RWPE2 (cell line): ENCODE measurements at regions not wholly inside any gene's neighbourhood (a gene's known extent, or its start where the extent isn't known, plus 50 kb on each side); places are given as distances from the start of the nearest gene placed in this dataset.

Experiments used
- ATAC-seq: fragments of 200-7000 bp; cut with Tn5 transposase; 3 replicates; pipeline ENCODE4 v1.9.1; 2021; ENCODE audit warnings: low read depth
- DNase-seq: peaks from one replicate; pipeline ENCODE4 v3.0.0-alpha.2; 2020; ENCODE audit warnings: low spot score
- H3K27ac ChIP-seq: fragments of 450-650 bp; 2 replicates; pipeline ENCODE4 v1.5.1; 2017; ENCODE audit warnings: mild to moderate bottlenecking; ENCODE audit not compliant: poor library complexity, severe bottlenecking
- H3K27me3 ChIP-seq: fragments of 250-450 bp; sonication (Bioruptor Pico); 2 replicates; pipeline ENCODE4 v1.5.1; 2021; ENCODE audit warnings: mild to moderate bottlenecking, moderate library complexity; ENCODE audit not compliant: insufficient read depth, poor library complexity, severe bottlenecking
- H3K36me3 ChIP-seq: fragments of 250-450 bp; sonication (Bioruptor Pico); 2 replicates; pipeline ENCODE4 v1.5.1; 2020; ENCODE audit warnings: low read depth, mild to moderate bottlenecking, moderate library complexity
- H3K4me1 ChIP-seq: fragments of 250-450 bp; sonication (Bioruptor Pico); 2 replicates; pipeline ENCODE4 v1.5.1; 2021; ENCODE audit warnings: mild to moderate bottlenecking, moderate library complexity; ENCODE audit not compliant: insufficient read depth, poor library complexity, severe bottlenecking
- H3K4me3 ChIP-seq: fragments of 250-450 bp; sonication (Bioruptor Pico); 2 replicates; pipeline ENCODE4 v1.5.1; 2021; ENCODE audit warnings: mild to moderate bottlenecking, moderate library complexity; ENCODE audit not compliant: severe bottlenecking
- H3K9me3 ChIP-seq: fragments of 250-450 bp; sonication (Bioruptor Pico); 2 replicates; pipeline ENCODE4 v1.5.1; 2021; ENCODE audit warnings: mild to moderate bottlenecking, moderate library complexity; ENCODE audit not compliant: severe bottlenecking
- CTCF ChIP-seq: fragments of 450-650 bp; IDR thresholded peaks from one replicate; pipeline ENCODE4 v1.5.1; 2017; ENCODE audit warnings: mild to moderate bottlenecking, moderate library complexity; ENCODE audit not compliant: poor library complexity, severe bottlenecking

GRCh38 chr16:72234387-72234786, 62.4 kb upstream of the PMFBP1 start:
- Histone ChIP-seq H3K4me1 (peaks cover 2% of the 10 kb centered on the region), H3K4me3 (no peak overlapping the region), H3K9me3 (no peaks in the 10 kb centered on the region), H3K27ac (no peak overlapping the region), H3K36me3 (no peaks in the 10 kb centered on the region), H3K27me3 (no peaks in the 10 kb centered on the region)
- TF ChIP-seq CTCF: no peak
- ATAC-seq (no peak), DNase-seq (no peak)

- Histone ChIP-seq H3K27ac (no peak overlapping the region), H3K27me3 (no peaks in the 10 kb centered on the region), H3K4me1 (no peaks in the 10 kb centered on the region), H3K4me3 (no peak overlapping the region), H3K36me3 (no peaks in the 10 kb centered on the region), H3K9me3 (no peaks in the 10 kb centered on the region)
- no peak for ATAC-seq
- TF ChIP-seq CTCF: no peak
- DNase-seq: no peak
These were observed 56.1 kb upstream of the PMFBP1 start for GRCh38 chr16:72228014-72228413.

GRCh38 chr16:72226136-72226535, 54.2 kb upstream of the PMFBP1 start:
- Histone ChIP-seq H3K27ac (no peak overlapping the region), H3K9me3 (no peaks in the 10 kb centered on the region), H3K36me3 (no peaks in the 10 kb centered on the region), H3K4me1 (no peaks in the 10 kb centered on the region), H3K4me3 (no peak overlapping the region), H3K27me3 (no peaks in the 10 kb centered on the region)
- ATAC-seq (no peak), DNase-seq (no peak)
- TF ChIP-seq CTCF: no peak

GRCh38 chr16:72224260-72224768, 52.4 kb upstream of the PMFBP1 start:
- no peaks in the 10 kb centered on the region for H3K4me1 ChIP-seq
- H3K27me3 ChIP-seq: no peaks in the 10 kb centered on the region
- no peaks in the 10 kb centered on the region for H3K9me3 ChIP-seq
- H3K27ac ChIP-seq: no peak overlapping the region
- H3K36me3 ChIP-seq: no peaks in the 10 kb centered on the region
- no peak for ATAC-seq
- no peak for DNase-seq
- H3K4me3 ChIP-seq: no peak overlapping the region
- TF ChIP-seq CTCF: no peak

GRCh38 chr16:72222503-72222902, 50.5 kb upstream of the PMFBP1 start:
- ATAC-seq (no peak), DNase-seq (no peak)
- H3K9me3 ChIP-seq: no peaks in the 10 kb centered on the region
- H3K4me1 ChIP-seq: no peaks in the 10 kb centered on the region
- H3K4me3 ChIP-seq: no peak overlapping the region
- no peak overlapping the region for H3K27ac ChIP-seq
- H3K27me3 ChIP-seq: no peaks in the 10 kb centered on the region
- H3K36me3 ChIP-seq: no peaks in the 10 kb centered on the region
- TF ChIP-seq CTCF: no peak
